HG03045 (cell line): ENCODE measurements at regions not wholly inside any gene's neighbourhood (a gene's known extent, or its start where the extent isn't known, plus 50 kb on each side); places are given as distances from the start of the nearest gene placed in this dataset.
"Not testable (repeated sequence)": the region's sequence is repeated elsewhere in the genome, so short reads cannot be mapped to it uniquely, and the experiment has no call there.

ENCODE experiments used
- ATAC-seq: cut with Tn5 transposase; IDR thresholded peaks from one replicate; pipeline ENCODE4 v1.9.1; 2021; ENCODE audit warnings: mild to moderate bottlenecking, moderate library complexity; ENCODE audit not compliant: unreplicated experiment

DNA sequence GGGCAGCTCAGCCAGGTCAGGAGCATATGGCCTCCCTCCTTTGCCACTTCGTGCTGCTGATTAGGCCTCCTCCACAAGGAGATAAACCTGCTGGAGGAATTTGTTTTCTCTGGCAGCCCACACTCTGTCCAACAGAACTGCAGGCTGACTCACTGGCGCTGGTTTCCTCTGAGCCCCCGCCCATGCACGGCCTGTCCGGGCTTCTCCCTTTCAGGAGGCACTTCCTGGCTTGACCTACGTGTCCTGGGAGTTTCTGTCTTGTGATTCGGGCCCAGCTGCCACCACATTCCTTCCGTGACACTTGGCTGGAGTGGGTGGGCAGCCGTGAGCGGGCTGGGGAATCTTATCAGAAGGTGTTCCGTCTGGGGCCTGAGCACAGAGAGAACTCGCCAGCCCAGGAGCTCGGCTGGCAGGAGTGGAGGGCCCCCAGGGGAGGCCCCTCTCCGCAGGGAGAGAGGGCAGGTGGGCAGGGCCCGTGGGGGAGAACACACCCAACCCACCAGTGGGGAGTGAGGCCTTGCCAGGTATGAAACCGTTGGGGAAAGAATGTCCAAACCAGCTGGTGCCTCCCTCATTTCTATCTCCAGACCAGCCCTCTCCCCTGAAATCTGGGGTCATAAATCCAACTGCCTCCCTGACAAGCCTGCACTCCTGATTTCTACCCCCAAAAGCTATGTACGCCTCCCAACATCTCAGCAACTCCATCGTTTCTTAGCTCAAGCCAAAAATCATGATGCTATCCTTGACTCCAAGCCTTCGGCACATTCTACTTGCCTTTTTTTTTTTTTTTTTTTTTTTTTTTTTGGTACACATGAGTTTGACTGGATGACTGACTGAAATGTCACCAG is 110.6 kb upstream of the MEF2A start:
- no peak for ATAC-seq

DNA sequence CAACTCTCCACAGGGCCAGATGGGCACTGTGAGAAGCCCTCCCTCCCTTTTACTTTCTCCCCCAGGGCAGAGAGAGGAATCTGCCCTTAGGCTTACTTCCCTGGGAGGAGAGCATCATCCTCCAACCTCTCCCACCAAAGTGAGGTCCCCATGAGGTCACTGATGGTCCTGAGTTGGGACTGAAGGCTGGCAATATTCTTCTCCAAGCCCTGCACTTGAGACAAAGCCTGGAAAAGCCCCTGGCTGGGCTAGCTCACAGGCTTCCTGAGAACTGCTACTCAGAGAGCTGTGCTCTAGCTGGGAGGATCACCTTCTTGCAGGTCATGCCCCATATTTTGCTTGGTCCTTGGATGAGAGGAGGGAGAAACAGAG is 110.0 kb upstream of the MEF2A start:
- ATAC-seq, result no peak

GRCh38 chr15:99464137-99464536 is 101.6 kb upstream of the MEF2A start:
- no peak for ATAC-seq

GRCh38 chr15:99466701-99467337 is 99.0 kb upstream of the MEF2A start:
- no peak for ATAC-seq

GRCh38 chr15:99467338-99467720 is 98.5 kb upstream of the MEF2A start:
- ATAC-seq, result no peak

- no peak for ATAC-seq
Measured at GRCh38 chr15:99467853-99468464, 97.8 kb upstream of the MEF2A start.

DNA sequence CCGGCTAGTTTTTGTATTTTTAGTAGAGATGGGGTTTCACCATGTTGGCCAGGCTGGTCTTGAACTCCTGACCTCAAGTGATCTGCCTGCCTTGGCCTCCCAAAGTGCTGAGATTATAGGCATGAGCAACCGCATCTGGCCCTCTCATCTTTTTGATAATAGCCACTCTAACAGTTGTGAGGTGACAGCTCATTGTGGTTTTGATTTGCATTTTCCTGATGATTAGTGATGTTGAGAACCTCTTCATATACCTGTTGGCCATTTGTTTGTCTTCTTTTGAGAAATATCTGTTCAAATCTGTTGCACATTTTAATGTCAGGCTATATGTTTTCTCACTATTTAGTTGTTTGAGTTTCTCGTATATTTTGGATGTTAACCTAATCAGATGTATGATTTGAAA is 95.6 kb upstream of the MEF2A start:
- ATAC-seq, result not testable (repeated sequence)

GRCh38 chr15:99472416-99473145 is 93.2 kb upstream of the MEF2A start:
- no peak for ATAC-seq

DNA sequence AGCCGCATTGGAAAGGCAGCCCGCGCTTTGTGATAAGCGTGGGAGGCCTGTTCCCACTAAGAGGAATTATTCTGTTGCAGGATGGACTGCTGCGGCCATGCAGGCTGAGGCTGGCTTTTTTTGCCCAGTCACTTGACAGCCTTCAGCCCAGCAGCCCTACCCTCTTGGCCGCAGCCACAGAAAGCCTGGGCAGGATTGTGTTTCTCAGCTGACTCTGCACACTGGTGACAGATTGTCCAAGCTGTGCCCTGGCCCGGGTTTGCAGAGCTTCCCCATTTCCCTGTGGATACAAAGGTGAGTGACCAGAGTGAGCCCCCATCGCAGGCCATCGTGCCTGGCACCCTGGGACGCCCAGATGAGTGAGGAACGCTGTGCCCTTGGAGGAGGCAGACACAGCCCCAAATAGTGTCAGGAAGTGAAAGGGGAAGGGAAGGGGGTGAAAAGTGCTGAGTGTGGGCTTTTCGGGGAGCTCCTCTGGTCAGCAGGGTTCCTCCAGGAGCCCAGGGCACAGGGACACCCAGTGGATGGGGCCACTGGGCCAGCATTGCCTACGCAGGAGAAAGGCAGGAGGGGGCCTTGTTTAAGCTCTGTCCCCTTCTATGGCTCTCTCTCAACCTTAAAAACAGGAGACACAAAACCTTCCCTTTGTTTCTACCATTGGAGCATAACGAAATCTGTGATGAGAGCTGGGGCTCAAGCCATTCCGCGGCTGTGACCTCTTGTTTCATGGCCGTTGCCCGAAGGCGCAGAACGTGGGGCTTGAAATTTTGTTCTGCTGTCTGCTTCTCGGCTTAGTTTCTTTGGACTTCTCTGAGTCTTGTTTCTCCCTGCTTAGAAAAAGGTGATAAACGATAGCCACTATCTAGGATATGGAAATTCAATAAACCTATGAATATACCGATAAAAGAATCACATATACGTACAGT is 91.5 kb upstream of the MEF2A start:
- ATAC-seq, result no peak

DNA sequence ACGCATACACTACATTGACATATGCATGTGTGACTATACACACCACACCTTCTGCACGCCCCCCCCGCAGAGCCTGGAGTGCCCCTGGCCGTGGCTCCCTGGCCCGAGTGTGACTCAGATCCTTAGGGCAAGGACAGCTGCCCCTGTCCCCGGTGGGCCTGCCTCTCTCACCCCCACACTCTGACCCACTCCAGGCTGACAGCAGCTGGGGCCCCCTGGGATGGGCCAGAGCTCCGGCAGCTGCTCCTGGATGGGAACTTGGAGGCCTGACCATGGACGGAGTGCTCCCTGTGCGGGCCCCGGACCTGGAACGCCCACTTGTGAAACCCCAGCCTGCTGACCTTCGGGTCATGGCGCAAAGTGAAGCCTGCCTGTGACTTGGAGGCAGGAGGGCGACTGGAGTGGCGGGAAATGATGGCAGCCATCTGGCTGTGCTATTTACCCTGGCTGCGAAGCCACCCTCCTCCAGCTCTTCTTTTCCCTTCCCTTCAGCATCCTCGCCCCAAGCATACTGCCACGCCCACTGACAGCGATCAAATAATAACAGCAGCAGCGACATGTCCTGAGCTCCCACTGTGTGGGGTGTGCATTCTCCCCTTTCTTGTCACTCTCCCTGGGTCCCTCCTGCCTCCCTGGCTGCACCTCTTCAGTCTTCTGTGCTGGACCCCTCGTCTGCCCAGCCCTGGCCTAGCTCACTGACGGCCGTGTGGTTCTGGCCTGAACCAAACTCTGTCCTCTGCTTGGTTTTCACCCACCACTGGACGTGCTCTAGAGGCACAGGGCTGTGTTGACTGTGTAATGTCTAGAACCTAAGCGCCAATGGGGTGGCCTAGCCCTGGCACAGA is 90.7 kb upstream of the MEF2A start:
- no peak for ATAC-seq

DNA sequence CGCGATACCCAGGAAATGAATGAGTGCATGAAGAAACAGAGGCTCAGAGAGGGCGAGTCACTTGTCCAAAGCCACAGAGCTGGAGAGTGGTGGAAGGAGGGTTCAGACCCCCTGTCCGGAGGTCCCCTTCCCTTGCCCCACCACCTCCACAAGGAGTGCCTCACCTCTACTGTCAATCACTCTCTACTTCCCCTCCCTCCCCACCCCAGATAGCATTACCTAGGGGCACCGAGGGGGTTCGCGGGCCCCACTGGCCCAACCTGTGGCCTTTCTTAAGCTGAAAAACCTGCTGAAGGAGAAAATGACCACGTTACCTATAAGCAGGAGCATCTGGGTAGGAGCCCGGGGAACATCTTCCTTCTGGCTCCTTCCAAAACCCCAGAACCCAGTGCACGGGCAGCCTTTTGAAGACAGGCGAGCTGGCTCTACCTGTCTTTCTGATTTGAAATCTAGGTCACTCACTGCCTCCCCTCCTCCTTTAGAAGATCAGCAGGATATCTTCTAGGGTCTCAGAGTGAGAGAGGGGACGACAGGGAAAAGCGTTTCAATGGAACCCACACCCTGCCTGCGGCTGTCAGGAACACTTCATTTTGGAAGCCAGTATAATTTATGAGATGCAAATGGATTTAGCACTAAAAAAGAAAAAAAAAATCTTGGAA is 89.9 kb upstream of the MEF2A start:
- no peak for ATAC-seq

DNA sequence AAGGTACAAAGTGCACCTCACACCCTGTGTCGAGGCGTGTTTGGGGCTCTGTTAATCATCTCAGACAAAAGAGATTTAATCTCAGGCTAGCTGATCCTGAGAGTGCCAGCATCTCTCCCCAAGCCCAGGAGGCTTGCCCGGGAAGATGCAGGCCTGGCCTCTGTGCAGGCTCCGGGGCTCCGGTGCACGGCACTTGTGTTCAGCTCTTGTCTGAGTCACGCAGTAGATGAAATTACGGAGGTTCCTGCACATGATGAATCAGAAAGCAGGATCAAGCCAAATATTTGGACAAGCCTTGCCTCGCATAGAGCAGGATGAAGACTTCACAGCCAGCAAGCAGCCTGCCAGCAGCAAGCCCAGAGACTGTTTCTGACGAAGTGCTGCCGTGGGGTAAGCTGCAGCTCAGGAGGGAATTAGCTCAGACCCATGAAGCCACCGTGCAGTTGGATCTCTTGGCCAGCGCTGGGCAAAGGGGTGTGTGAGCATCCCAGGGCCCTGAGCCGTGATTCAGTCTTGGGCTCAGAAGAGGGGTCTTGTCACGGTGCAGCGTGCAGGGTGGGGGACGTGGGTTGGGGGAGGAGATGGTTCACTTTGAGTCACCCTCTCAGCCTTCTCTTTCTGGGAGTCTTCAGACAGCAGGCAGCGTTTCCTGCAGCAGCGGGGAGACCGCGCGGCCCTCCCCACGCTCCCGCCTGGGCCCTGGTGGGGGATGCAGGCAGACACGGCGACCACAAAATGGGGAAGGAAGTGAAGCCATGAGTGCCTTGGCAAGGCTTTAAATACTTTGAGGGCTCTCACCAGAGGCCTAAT is 89.2 kb upstream of the MEF2A start:
- ATAC-seq, result no peak

- ATAC-seq, result no peak
Measured at GRCh38 chr15:99477791-99478471, 87.9 kb upstream of the MEF2A start.

- no peak for ATAC-seq
Measured at GRCh38 chr15:99478977-99479376, 86.8 kb upstream of the MEF2A start.

GRCh38 chr15:99480016-99480810 is 85.6 kb upstream of the MEF2A start:
- no peak for ATAC-seq

DNA sequence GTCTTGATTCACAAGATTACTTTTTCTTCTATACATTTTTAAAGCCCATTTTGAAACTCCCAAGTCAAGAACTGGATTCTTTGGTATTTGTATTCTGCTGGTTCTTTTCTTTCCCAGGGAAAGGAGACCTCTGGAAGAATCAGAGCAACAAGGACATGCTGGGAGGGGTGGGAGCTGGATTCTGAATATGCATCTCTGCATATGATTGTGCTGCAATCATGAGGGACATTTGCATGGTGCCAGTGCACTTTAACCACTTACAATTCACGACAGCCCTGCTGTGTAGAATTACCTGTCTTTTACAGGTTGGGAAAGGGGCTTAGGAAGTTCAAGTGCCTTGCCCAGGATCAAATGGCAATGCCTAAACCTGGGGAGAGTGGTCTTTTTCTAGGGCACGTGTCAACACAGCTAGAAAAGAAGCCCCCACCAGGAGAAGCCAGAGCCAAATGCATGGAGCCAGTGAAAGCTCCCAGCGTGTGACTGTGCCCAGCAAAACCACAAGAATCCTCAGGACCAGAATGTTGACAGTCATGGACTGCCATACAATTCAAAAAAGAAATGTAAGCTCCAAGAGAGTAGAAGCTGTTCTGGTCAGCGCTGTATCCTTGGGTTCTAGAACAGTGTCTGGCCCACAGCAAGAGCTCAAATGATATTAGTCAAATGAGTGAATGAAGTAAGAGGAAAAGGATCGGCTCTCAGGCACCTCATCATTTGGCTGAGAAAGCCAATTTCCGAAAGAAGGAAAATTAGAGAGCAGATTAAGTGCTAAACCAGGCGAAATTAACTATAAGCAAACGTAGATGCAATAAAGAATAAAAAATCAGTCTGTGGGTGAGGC is 84.5 kb upstream of the MEF2A start:
- no peak for ATAC-seq
